ENCODE measurements at regions not wholly inside any gene's neighbourhood (a gene's known extent, or its start where the extent isn't known, plus 50 kb on each side); places are given as distances from the start of the nearest gene placed in this dataset.

DNA sequence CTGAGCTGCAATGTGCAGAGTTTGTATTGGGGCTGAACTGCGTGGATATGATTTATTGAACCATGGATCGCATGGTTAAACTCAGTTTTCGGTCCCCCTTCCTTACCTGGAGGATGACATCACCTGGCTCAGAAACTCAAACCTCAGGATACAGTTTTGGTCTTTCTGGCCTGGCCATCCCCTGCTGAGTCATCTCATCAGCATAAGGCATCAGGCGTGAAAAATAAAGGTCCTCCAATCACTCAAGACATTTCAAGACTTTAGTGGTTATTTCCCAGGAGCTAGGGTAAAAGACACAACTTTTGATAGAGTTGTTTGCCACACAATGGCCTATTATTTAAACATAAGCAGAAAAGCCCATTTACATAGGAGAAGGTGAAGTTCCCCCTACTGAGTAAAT lies 631.1 kb upstream of the TMEM132C start:
- no peak overlapping the region for H3K4me3 ChIP-seq
- in situ Hi-C loops (cut with MboI; ENCODE audit: low pct_unique_long_range_greater_than_20kb in 2 of 9, low sequenced_read_pairs in 9 of 9, unreplicated experiment in 9 of 9), result no loop called here
- H3K4me1 ChIP-seq (replicated peaks in 1 of 2), result no peaks in the 10 kb centered on the region
- WGBS, 10 experiments, result 40 to 100% (median 84%) methylated on average over 1 to 4 of the region's 4 CpGs; no CpG with 5 or more reads in 2 of the 10 experiments
- no peak for ATAC-seq (replicated peaks in 6 of 8)
- H3K27ac ChIP-seq, result no peak overlapping the region

DNA sequence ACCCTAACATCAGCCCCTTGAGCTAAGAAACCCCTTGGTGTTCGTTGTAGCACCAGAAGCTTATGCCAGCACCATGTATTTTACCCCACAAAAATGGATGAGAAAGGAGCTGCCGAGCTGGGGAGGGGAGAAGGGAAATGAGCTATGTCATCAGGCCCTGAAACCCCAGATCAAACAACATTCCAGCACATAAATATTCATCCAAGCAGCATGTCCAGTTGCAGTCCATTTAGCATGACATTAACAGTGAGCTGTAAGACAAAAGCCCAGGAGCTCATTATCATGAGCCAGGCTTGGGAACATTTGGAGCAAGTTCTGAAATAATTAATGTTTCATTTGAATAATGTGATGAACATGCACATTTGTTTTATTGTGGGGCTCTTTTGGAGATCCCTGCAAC lies 630.1 kb upstream of the TMEM132C start:
- in situ Hi-C loops (cut with MboI; ENCODE audit: low pct_unique_long_range_greater_than_20kb in 2 of 9, low sequenced_read_pairs in 9 of 9, unreplicated experiment in 9 of 9), result no loop called here
- WGBS, 10 experiments, result 0 to 100% (median 7%) methylated on average over 1 to 2 of the region's 2 CpGs; no CpG with 5 or more reads in 5 of the 10 experiments

DNA sequence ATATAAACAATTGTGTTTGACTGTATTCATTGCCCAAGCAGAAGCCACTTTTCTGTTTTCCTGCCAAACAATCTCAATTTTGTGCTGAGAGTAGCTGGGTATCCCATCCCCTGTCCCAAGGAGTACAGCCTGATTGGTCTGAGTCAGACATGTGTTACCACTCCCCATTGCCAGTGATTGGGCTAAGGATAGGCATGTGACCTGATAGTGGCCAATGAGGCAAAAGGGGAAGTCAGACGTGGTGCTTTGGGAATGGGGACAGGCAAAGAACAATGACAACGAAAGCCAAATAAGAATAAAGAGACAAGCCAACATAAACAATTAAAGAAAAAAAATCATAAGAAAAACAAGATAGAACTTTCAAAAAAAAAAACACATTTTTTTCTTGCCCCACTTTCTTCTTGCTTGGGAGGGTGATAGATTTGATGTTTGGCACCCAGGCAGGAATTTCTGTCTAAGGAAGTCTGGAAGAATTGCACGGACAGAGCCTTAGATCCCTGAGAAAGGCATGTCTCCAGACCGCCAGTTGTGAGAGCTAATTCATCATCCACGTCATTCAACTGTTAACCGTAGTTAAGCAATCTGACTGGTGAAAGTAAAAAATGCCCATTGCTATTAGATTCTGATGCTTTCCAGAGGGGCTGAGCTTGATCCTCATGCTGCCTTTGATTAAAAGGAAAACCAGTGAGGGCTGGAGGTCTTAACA lies 626.6 kb upstream of the TMEM132C start:
- no peaks in the 10 kb centered on the region for H3K4me1 ChIP-seq (replicated peaks in 1 of 2)
- WGBS, 10 experiments, result 12 to 77% (median 67%) methylated on average over 3 to 6 of the region's 6 CpGs; no CpG with 5 or more reads in 2 of the 10 experiments
- H3K27ac ChIP-seq, result no peak overlapping the region
- in situ Hi-C loops (cut with MboI; ENCODE audit: low pct_unique_long_range_greater_than_20kb in 2 of 9, low sequenced_read_pairs in 9 of 9, unreplicated experiment in 9 of 9), result no loop called here
- ATAC-seq (replicated peaks in 6 of 8), result peak in 1 of 8 experiments; percentile 16
- no peak overlapping the region for H3K4me3 ChIP-seq

More for the DNA sequence above, 630.1 kb upstream of the TMEM132C start:
- Histone ChIP-seq H3K4me3 (no peak overlapping the region), H3K4me1 (replicated peaks in 1 of 2) (no peaks in the 10 kb centered on the region), H3K27ac (no peak overlapping the region)
- peak in 3 of 8 experiments; percentile 95 to 98 (median 98) for ATAC-seq (replicated peaks in 6 of 8)

DNA sequence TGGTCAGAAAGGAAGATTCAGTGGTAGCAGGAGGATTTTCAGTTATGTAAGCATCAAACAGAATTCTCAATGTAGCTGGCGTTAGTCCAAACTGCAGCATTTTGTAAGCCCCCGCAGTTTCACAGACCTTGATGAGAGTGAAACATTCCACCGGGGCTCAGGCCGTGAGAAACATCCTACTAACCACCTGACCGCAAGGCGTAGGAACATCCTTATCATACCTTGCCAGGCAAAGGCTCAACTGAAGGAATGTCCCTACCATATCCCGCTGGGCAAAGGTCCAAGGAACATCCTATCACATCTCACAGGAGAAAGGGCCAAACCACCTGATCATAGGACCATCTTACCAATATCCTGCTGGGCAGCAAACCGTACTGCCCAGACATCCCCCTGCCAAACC lies 624.8 kb upstream of the TMEM132C start:
- 70 to 98% (median 80%) methylated on average over 1 to 7 of the region's 8 CpGs; no CpG with 5 or more reads in 2 of the 10 experiments for WGBS, 10 experiments
- in situ Hi-C loops (cut with MboI; ENCODE audit: low pct_unique_long_range_greater_than_20kb in 2 of 9, low sequenced_read_pairs in 9 of 9, unreplicated experiment in 9 of 9), result no loop called here
- Histone ChIP-seq H3K4me1 (replicated peaks in 1 of 2) (no peaks in the 10 kb centered on the region), H3K4me3 (no peak overlapping the region), H3K27ac (no peak overlapping the region)
- no peak for ATAC-seq (replicated peaks in 6 of 8)

DNA sequence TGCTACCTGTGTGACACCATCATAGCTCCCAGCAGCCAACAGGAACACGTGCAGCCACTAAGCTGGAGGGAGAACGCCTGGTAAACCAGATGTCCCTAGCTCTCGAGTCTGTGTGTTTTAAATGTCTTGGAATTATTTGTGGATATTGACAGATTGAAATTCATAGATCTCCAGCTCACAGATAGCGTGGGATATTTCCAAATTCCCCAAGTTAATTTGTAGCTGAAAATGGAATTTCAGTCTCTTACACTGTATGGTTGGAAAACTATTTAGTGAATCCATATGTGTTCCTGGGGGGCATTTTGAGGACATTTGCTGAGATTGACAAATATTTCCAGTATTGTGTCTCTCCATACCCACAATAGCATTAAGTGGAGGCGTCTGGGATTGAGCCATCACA lies 618.6 kb upstream of the TMEM132C start:
- no peak overlapping the region for H3K4me3 ChIP-seq
- no peak overlapping the region for H3K27ac ChIP-seq
- 35 to 100% (median 88%) methylated on average over 1 to 5 of the region's 5 CpGs; no CpG with 5 or more reads in 3 of the 10 experiments for WGBS, 10 experiments
- H3K4me1 ChIP-seq (replicated peaks in 1 of 2), result no peaks in the 10 kb centered on the region
- in situ Hi-C loops (cut with MboI; ENCODE audit: low pct_unique_long_range_greater_than_20kb in 2 of 9, low sequenced_read_pairs in 9 of 9, unreplicated experiment in 9 of 9), result no loop called here
- ATAC-seq (replicated peaks in 6 of 8), result no peak

DNA sequence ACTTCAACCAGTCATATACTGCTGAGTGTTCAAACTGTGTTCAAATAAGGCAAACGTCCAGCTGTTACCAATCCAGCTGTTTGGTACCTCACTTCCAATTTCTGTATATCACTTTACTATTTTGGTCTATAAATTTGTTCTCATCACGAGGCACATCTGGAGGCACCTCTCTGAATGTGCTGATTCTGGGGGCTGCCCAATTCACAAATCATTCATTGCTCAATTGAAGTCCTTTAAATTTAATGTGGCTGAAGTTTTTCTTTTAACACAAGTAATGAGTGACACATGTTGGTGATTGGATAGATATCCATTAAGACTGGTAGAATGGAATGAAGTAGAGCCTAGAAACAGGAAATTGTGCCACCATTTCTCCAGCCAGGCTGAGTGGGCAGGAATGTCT lies 617.0 kb upstream of the TMEM132C start:
- 0 to 83% (median 47%) methylated on average over 1 to 2 of the region's 2 CpGs; no CpG with 5 or more reads in 2 of the 10 experiments for WGBS, 10 experiments
- no peak for ATAC-seq (replicated peaks in 6 of 8)
- Histone ChIP-seq H3K4me1 (replicated peaks in 1 of 2) (no peaks in the 10 kb centered on the region), H3K27ac (no peak overlapping the region), H3K4me3 (no peak overlapping the region)
- in situ Hi-C loops (cut with MboI; ENCODE audit: low pct_unique_long_range_greater_than_20kb in 2 of 9, low sequenced_read_pairs in 9 of 9, unreplicated experiment in 9 of 9), result loop anchor here in 1 of 9 experiments (25.0 kb wide), 1 partner anchor 263 kb away; no protein-coding TSS in a partner anchor

DNA sequence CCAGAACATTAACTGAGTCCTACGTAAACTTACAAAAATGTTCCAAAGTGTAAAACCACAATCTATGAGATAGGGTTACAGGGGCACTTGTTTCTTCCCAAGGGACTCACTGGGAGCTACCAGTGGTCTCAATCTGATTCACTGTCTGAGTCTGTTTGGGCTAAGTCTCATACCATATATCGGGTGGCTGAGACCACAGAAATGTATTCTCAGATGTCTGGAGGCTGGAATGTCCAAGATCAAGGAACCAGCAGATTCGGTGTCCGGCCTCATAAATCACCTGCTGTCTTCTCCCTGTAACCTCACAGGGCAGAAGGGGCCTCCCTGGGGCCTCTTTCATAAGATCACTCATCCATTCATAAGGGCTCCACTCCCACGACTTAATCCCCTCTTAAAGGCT lies 616.3 kb upstream of the TMEM132C start:
- Histone ChIP-seq H3K4me3 (no peak overlapping the region), H3K4me1 (replicated peaks in 1 of 2) (no peaks in the 10 kb centered on the region), H3K27ac (no peak overlapping the region)
- WGBS, 10 experiments, result 14 to 100% (median 61%) methylated on average over 1 to 5 of the region's 5 CpGs; no CpG with 5 or more reads in 3 of the 10 experiments
- in situ Hi-C loops (cut with MboI; ENCODE audit: low pct_unique_long_range_greater_than_20kb in 2 of 9, low sequenced_read_pairs in 9 of 9, unreplicated experiment in 9 of 9), result loop anchor here in 1 of 9 experiments (25.0 kb wide), 1 partner anchor 263 kb away; no protein-coding TSS in a partner anchor
- ATAC-seq (replicated peaks in 6 of 8), result no peak

DNA sequence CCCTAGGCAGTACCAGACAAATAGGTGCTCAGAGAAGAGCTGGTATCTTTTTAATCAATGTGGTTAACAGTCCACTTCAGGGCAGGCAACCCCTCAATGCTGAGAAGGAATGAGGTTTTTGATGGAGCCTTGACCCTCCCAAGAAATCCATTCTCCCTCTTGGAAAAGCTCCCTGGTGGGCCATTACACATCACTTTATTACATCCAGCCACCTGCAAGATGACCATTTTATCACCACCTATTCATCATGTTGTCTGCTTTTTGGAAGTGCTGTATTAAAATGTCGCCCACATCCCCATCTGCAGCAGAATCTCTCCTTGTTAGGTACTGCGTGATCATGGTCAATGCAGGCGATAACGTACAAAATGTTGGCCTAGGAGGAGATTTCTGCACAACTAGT lies 614.7 kb upstream of the TMEM132C start:
- in situ Hi-C loops (cut with MboI; ENCODE audit: low pct_unique_long_range_greater_than_20kb in 2 of 9, low sequenced_read_pairs in 9 of 9, unreplicated experiment in 9 of 9), result loop anchor here in 1 of 9 experiments (25.0 kb wide), 1 partner anchor 265 kb away; no protein-coding TSS in a partner anchor
- WGBS, 10 experiments, result 65 to 96% (median 80%) methylated on average over 1 to 4 of the region's 4 CpGs; no CpG with 5 or more reads in 3 of the 10 experiments
- Histone ChIP-seq H3K4me1 (replicated peaks in 1 of 2) (no peaks in the 10 kb centered on the region), H3K4me3 (no peak overlapping the region), H3K27ac (no peak overlapping the region)
- peak in 1 of 8 experiments; percentile 32 for ATAC-seq (replicated peaks in 6 of 8)

DNA sequence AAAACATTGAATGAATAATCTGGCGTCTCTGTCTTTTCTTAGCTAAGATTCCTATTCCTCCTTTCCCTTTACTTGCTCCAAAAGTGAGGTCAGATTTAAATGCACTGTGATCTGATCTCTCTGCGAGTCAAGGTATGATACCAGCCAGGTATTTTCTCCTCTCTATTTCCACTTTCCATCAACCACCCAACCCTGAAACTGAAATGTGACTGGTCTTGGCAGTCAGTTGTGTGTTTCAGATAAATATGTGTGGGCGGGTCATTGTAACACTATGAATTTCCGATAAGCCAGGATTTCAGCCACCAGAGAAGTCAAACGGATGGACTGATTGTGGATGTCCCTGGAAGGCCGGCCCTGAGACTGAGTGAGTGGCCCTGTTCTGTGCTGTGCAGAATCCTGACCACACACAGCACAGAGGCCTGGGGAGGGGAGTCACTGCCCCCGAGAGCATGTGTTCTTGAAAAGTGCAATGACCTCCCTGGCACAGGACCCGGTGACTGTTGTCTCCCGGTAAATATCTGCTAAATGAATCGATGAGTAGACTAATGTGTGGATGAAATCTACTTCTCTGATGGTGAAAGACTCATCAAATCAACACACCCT lies 612.5 kb upstream of the TMEM132C start:
- 48 to 100% (median 84%) methylated on average over 1 to 8 of the region's 10 CpGs for WGBS, 10 experiments
- ATAC-seq (replicated peaks in 6 of 8), result no peak
- H3K4me3 ChIP-seq, result no peak overlapping the region
- no peaks in the 10 kb centered on the region for H3K4me1 ChIP-seq (replicated peaks in 1 of 2)
- in situ Hi-C loops (cut with MboI; ENCODE audit: low pct_unique_long_range_greater_than_20kb in 2 of 9, low sequenced_read_pairs in 9 of 9, unreplicated experiment in 9 of 9), result loop anchor here in 1 of 9 experiments (25.0 kb wide), 1 partner anchor 267 kb away; no protein-coding TSS in a partner anchor
- H3K27ac ChIP-seq, result no peak overlapping the region

DNA sequence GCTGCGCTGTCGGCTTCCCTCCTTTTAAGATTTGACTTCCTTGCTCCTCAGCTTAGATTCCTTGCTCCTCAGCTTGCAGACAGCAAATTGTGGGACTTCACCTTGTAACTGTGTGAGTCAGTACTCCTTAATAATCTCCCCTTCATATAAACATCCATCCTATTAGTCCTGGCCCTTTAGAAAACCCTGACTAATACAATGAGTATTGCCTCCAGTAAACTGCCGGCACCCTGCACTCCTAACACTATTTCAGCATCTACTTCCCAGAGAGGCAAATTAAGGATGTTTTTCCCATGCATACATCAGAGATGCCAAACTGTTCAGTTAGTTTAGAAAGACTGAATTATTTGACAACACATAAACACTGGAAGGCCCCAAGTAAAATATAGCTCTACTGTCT lies 611.3 kb upstream of the TMEM132C start:
- ATAC-seq (replicated peaks in 6 of 8), result peak in 1 of 8 experiments; percentile 37
- Histone ChIP-seq H3K4me3 (no peak overlapping the region), H3K27ac (no peak overlapping the region), H3K4me1 (replicated peaks in 1 of 2) (no peaks in the 10 kb centered on the region)
- in situ Hi-C loops (cut with MboI; ENCODE audit: low pct_unique_long_range_greater_than_20kb in 2 of 9, low sequenced_read_pairs in 9 of 9, unreplicated experiment in 9 of 9), result loop anchor here in 1 of 9 experiments (25.0 kb wide), 1 partner anchor 268 kb away; no protein-coding TSS in a partner anchor
- 58 to 100% (median 78%) methylated on average over 1 to 3 of the region's 3 CpGs; no CpG with 5 or more reads in 2 of the 10 experiments for WGBS, 10 experiments

DNA sequence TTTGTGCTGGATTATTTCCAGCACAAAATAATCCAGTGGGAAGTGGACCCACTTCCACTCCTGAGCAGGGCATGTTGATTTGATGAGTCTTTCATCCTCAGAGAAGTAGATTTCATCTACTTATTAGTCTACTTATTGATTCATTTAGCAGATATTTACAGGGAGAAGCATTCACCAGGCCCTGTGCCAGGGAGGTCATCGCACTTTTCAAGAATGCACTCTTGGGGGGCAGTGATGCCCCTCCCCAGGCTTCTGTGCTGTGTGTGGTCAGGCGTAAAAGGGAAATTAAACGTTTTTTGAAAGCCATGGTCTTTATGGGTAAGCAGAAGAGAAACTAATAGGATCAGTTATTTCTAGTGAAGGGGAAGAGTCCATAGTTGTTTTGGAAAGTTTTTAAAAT lies 610.7 kb upstream of the TMEM132C start:
- in situ Hi-C loops (cut with MboI; ENCODE audit: low pct_unique_long_range_greater_than_20kb in 2 of 9, low sequenced_read_pairs in 9 of 9, unreplicated experiment in 9 of 9), result loop anchor here in 1 of 9 experiments (25.0 kb wide), 1 partner anchor 269 kb away; no protein-coding TSS in a partner anchor
- 33 to 81% (median 44%) methylated on average over 1 to 3 of the region's 3 CpGs; no CpG with 5 or more reads in 5 of the 10 experiments for WGBS, 10 experiments
- H3K4me3 ChIP-seq, result no peak overlapping the region
- no peak for ATAC-seq (replicated peaks in 6 of 8)
- no peaks in the 10 kb centered on the region for H3K4me1 ChIP-seq (replicated peaks in 1 of 2)
- no peak overlapping the region for H3K27ac ChIP-seq

DNA sequence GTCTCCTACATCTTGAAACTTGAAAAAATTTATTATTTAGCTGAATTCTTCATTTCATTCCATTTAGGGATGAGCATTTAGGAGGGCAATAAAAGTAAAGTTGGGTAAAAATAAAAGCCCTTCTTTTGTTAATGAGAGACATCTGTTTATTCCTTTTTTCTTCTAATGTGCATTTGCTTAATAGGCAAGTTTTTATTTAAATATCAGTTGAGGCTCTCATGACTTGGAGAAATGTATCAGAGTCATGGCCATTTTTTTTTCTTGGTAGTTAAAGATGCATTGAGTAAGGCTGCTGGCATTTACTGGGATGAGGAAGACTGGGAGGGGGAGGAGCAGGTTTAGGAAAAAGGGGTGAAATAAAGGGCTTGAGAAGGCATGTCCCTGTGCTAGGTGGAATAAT lies 609.9 kb upstream of the TMEM132C start:
- Histone ChIP-seq H3K4me1 (replicated peaks in 1 of 2) (no peaks in the 10 kb centered on the region), H3K27ac (no peak overlapping the region), H3K4me3 (no peak overlapping the region)
- in situ Hi-C loops (cut with MboI; ENCODE audit: low pct_unique_long_range_greater_than_20kb in 2 of 9, low sequenced_read_pairs in 9 of 9, unreplicated experiment in 9 of 9), result loop anchor here in 1 of 9 experiments (25.0 kb wide), 1 partner anchor 270 kb away; no protein-coding TSS in a partner anchor
- ATAC-seq (replicated peaks in 6 of 8), result no peak

DNA sequence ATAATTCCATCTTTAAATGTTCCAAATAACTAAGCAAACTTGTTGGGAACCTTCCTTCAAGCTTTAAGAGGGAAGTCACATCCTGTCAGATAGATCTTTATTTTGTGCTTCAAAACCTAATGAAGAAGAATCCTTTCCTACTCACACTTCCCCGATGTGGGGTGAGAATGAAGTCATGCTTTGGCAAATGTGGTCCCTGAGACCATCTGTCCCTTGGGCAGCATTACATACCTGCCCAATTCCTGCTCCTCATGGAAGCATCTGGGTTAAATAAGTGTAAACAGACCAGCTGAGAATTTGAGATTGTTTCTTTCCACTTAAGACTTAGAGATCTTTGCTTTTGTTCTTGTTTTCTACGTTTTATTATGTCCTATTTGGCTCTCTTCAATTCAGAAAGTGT lies 606.0 kb upstream of the TMEM132C start:
- Histone ChIP-seq H3K4me3 (no peak overlapping the region), H3K4me1 (replicated peaks in 1 of 2) (no peaks in the 10 kb centered on the region), H3K27ac (no peak overlapping the region)
- ATAC-seq (replicated peaks in 6 of 8), result no peak
- in situ Hi-C loops (cut with MboI; ENCODE audit: low pct_unique_long_range_greater_than_20kb in 2 of 9, low sequenced_read_pairs in 9 of 9, unreplicated experiment in 9 of 9), result loop anchor here in 1 of 9 experiments (25.0 kb wide), 1 partner anchor 274 kb away; no protein-coding TSS in a partner anchor
- 0 to 86% (median 40%) methylated on average over 1 to 2 of the region's 2 CpGs; no CpG with 5 or more reads in 1 of the 10 experiments for WGBS, 10 experiments

Measured in motor neuron (in vitro differentiated cells).